GM18858 (cell line): ENCODE measurements at regions not wholly inside any gene's neighbourhood (a gene's known extent, or its start where the extent isn't known, plus 50 kb on each side); places are given as distances from the start of the nearest gene placed in this dataset.
"Not testable (repeated sequence)": the region's sequence is repeated elsewhere in the genome, so short reads cannot be mapped to it uniquely, and the experiment has no call there.

Experiments
- ATAC-seq: cut with Tn5 transposase; IDR thresholded peaks from one replicate; pipeline ENCODE4 v1.9.1; 2021; ENCODE audit not compliant: unreplicated experiment

- ATAC-seq = no peak
These were observed 137.8 kb upstream of the TSC22D1 start for GRCh38 chr13:44713788-44714469.

- no peak for ATAC-seq
These were observed 135.6 kb upstream of the TSC22D1 start for GRCh38 chr13:44711706-44712105.

- ATAC-seq = no peak
These were observed 134.4 kb upstream of the TSC22D1 start for GRCh38 chr13:44710576-44710975.

- ATAC-seq = not testable (repeated sequence)
These were observed 128.7 kb upstream of the TSC22D1 start for GRCh38 chr13:44704811-44705210.

- ATAC-seq = no peak
These were observed 127.2 kb upstream of the TSC22D1 start for GRCh38 chr13:44703371-44703770.

GRCh38 chr13:44698066-44698465, 121.9 kb upstream of the TSC22D1 start:
- no peak for ATAC-seq

GRCh38 chr13:44697058-44697457, 120.9 kb upstream of the TSC22D1 start:
- no peak for ATAC-seq

- no peak for ATAC-seq
These were observed 119.4 kb upstream of the TSC22D1 start for GRCh38 chr13:44695520-44695919.

- ATAC-seq = no peak
These were observed 118.7 kb upstream of the TSC22D1 start for GRCh38 chr13:44694842-44695241.

- no peak for ATAC-seq
These were observed 118.2 kb upstream of the TSC22D1 start for GRCh38 chr13:44694291-44694690.

- ATAC-seq = no peak
These were observed 117.1 kb upstream of the TSC22D1 start for GRCh38 chr13:44693156-44693764.

- no peak for ATAC-seq
These were observed 116.1 kb upstream of the TSC22D1 start for GRCh38 chr13:44692173-44692713.

- ATAC-seq = no peak
These were observed 114.2 kb upstream of the TSC22D1 start for GRCh38 chr13:44690376-44690775.

- no peak for ATAC-seq
These were observed 112.5 kb upstream of the TSC22D1 start for GRCh38 chr13:44688652-44689051.

GRCh38 chr13:44686531-44686934, 110.4 kb upstream of the TSC22D1 start:
- ATAC-seq = no peak

- ATAC-seq = no peak
These were observed 109.5 kb upstream of the TSC22D1 start for GRCh38 chr13:44685641-44686040.

GRCh38 chr13:44682416-44682815, 106.3 kb upstream of the TSC22D1 start:
- ATAC-seq = not testable (repeated sequence)

- no peak for ATAC-seq
These were observed 104.7 kb upstream of the TSC22D1 start for GRCh38 chr13:44680746-44681355.

- no peak for ATAC-seq
These were observed 103.5 kb upstream of the TSC22D1 start for GRCh38 chr13:44679597-44679996.

- ATAC-seq = no peak
These were observed 102.1 kb upstream of the TSC22D1 start for GRCh38 chr13:44678197-44678596.

- ATAC-seq = no peak
These were observed 100.4 kb upstream of the TSC22D1 start for GRCh38 chr13:44676534-44676933.

- ATAC-seq = no peak
These were observed 93.4 kb upstream of the TSC22D1 start for GRCh38 chr13:44669534-44669933.
